Neural cell (in vitro differentiated cells): ENCODE measurements at regions not wholly inside any gene's neighbourhood (a gene's known extent, or its start where the extent isn't known, plus 50 kb on each side); places are given as distances from the start of the nearest gene placed in this dataset.

Source experiments
- H2AFZ ChIP-seq: fragments of 200-600, 300-800 bp; sonication (generic), shearing (Covaris generic); 2 replicates; pipeline ENCODE4 v1.6.0; 2014; ENCODE audit warnings: low read depth, mild to moderate bottlenecking, antibody characterized with exemption, low read length, moderate library complexity
- H3F3A ChIP-seq: fragments of 200-600 bp; shearing (Covaris generic); 2 replicates; pipeline ENCODE4 v1.6.1; 2016; ENCODE audit warnings: mild to moderate bottlenecking, moderate library complexity, mixed read lengths, antibody characterized with exemption, low read length; ENCODE audit not compliant: insufficient read depth, poor library complexity, severe bottlenecking
- H3K27ac ChIP-seq: fragments of 200-600, 300-800 bp; sonication (generic), shearing (Covaris generic); 2 replicates; pipeline ENCODE4 v1.5.1; 2014; ENCODE audit warnings: mild to moderate bottlenecking, low read length, moderate library complexity
- H3K27me3 ChIP-seq: fragments of 300-800, 200-600 bp; sonication (generic), shearing (Covaris generic); 2 replicates; pipeline ENCODE4 v1.6.0; 2014; ENCODE audit warnings: mild to moderate bottlenecking, low read depth, low read length, moderate library complexity; ENCODE audit not compliant: insufficient read depth
- H3K36me3 ChIP-seq: fragments of 300-800, 200-600 bp; sonication (generic), shearing (Covaris generic); 2 replicates; pipeline ENCODE4 v1.5.1; 2014; ENCODE audit warnings: mild to moderate bottlenecking, antibody characterized with exemption, low read length, moderate library complexity; ENCODE audit not compliant: insufficient read depth
- H3K4me2 ChIP-seq: fragments of 300-800, 200-600 bp; sonication (generic), shearing (Covaris generic); 2 replicates; pipeline ENCODE4 v1.6.0; 2014; ENCODE audit warnings: mild to moderate bottlenecking, low read length
- H3K4me3 ChIP-seq: fragments of 300-800, 200-600 bp; sonication (generic), shearing (Covaris generic); 2 replicates; pipeline ENCODE4 v1.5.1; 2014; ENCODE audit warnings: mild to moderate bottlenecking, low read length, moderate library complexity
- H3K79me2 ChIP-seq: fragments of 200-600 bp; shearing (Covaris generic); replicated peaks from 2 replicates; pipeline ENCODE4 v1.6.0; 2014; ENCODE audit warnings: mild to moderate bottlenecking, low read length, moderate library complexity; ENCODE audit not compliant: insufficient read depth
- H3K9ac ChIP-seq: fragments of 300-800, 200-600 bp; sonication (generic), shearing (Covaris generic); 2 replicates; pipeline ENCODE4 v1.6.1; 2016; ENCODE audit warnings: mild to moderate bottlenecking, low read length, mixed read lengths
- H3K9me2 ChIP-seq: fragments of 200-600 bp; shearing (Covaris generic); 2 replicates; pipeline ENCODE4 v1.6.1; 2016; ENCODE audit warnings: mild to moderate bottlenecking, low read length, mixed read lengths; ENCODE audit not compliant: insufficient read depth
- H3K9me3 ChIP-seq: fragments of 200-600, 300-800 bp; sonication (generic), shearing (Covaris generic); 2 replicates; pipeline ENCODE4 v1.6.1; 2016; ENCODE audit warnings: mild to moderate bottlenecking, mixed run types, low read length, moderate library complexity, mixed read lengths
- H4K20me1 ChIP-seq: fragments of 200-600 bp; shearing (Covaris generic); 2 replicates; pipeline ENCODE4 v1.6.1; 2016; ENCODE audit warnings: mild to moderate bottlenecking, mixed run types; ENCODE audit not compliant: insufficient read depth
- EP300 ChIP-seq: fragments of 450-650 bp; conservative IDR thresholded peaks from 2 replicates; pipeline ENCODE4 v1.6.1; 2014; ENCODE audit warnings: antibody characterized with exemption, mild to moderate bottlenecking, moderate library complexity; ENCODE audit not compliant: poor library complexity, severe bottlenecking
- EZH2 ChIP-seq: fragments of 200-600, 300-800 bp; shearing (Covaris generic), sonication (generic); IDR thresholded peaks from 2 replicates; pipeline ENCODE4 v1.6.1; 2014; ENCODE audit warnings: antibody characterized with exemption, low read length, borderline replicate concordance, mild to moderate bottlenecking; ENCODE audit not compliant: insufficient read depth, poor library complexity, severe bottlenecking
- MXI1 ChIP-seq: fragments of 450-650 bp; conservative IDR thresholded peaks from 2 replicates; pipeline ENCODE4 v1.6.1; 2014; ENCODE audit warnings: antibody characterized with exemption, mild to moderate bottlenecking; ENCODE audit not compliant: poor library complexity, severe bottlenecking
- POLR2AphosphoS5 ChIP-seq: IDR thresholded peaks from 2 replicates; pipeline ENCODE4 v1.6.1; 2012
- RAD21 ChIP-seq: fragments of 450-650 bp; conservative IDR thresholded peaks from 2 replicates; pipeline ENCODE4 v1.6.1; 2014; ENCODE audit warnings: antibody characterized with exemption, mild to moderate bottlenecking, moderate library complexity
- SMC3 ChIP-seq: fragments of 450-650 bp; conservative IDR thresholded peaks from 2 replicates; pipeline ENCODE4 v1.6.1; 2014; ENCODE audit warnings: antibody characterized with exemption, mild to moderate bottlenecking, moderate library complexity; ENCODE audit not compliant: poor library complexity
- TAF1 ChIP-seq: IDR thresholded peaks from 2 replicates; pipeline ENCODE4 v1.6.1; 2012; ENCODE audit warnings: low read depth
- TF ChIP-seq, protein P1 (sequence below): fragments of 450-650 bp; IDR thresholded peaks from 2 replicates; pipeline ENCODE4 v1.5.1; 2014; ENCODE audit warnings: antibody characterized with exemption, mild to moderate bottlenecking, moderate library complexity; ENCODE audit not compliant: poor library complexity, severe bottlenecking
- TF ChIP-seq, protein P2 (sequence below): IDR thresholded peaks from 2 replicates; pipeline ENCODE4 v1.6.1; 2012; ENCODE audit warnings: borderline replicate concordance

DNA sequence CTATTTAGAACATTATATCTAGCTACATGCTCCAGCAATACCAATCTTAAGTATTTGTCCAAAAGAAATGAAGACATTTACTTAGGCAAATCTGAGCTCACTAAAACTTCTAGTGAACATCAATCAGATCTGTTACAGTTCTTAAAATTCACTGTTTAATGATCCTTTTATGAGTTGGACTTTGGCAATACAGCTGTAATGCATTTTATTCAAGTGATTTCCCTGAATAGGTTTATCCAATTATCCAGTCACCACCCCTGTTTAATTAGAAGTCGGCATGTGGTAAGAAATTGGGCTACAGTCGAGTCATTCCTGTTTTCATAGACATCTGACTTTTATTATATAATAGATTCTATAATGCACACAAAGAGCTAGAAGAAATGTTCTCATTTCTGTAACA is 1029.0 kb upstream of the TENM4 start:
- H3K4me3 ChIP-seq: no peak overlapping the region
- H3F3A ChIP-seq: no peaks in the 10 kb centered on the region
- no peak overlapping the region for H2AFZ ChIP-seq
- no peak overlapping the region for H3K4me2 ChIP-seq
- TF ChIP-seq POLR2AphosphoS5: no peak
- TF ChIP-seq RAD21: no peak
- no peak for TF ChIP-seq EZH2
- TF ChIP-seq, protein P1, sequence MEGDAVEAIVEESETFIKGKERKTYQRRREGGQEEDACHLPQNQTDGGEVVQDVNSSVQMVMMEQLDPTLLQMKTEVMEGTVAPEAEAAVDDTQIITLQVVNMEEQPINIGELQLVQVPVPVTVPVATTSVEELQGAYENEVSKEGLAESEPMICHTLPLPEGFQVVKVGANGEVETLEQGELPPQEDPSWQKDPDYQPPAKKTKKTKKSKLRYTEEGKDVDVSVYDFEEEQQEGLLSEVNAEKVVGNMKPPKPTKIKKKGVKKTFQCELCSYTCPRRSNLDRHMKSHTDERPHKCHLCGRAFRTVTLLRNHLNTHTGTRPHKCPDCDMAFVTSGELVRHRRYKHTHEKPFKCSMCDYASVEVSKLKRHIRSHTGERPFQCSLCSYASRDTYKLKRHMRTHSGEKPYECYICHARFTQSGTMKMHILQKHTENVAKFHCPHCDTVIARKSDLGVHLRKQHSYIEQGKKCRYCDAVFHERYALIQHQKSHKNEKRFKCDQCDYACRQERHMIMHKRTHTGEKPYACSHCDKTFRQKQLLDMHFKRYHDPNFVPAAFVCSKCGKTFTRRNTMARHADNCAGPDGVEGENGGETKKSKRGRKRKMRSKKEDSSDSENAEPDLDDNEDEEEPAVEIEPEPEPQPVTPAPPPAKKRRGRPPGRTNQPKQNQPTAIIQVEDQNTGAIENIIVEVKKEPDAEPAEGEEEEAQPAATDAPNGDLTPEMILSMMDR: no peak
- TF ChIP-seq MXI1: no peak
- TF ChIP-seq, protein P2, sequence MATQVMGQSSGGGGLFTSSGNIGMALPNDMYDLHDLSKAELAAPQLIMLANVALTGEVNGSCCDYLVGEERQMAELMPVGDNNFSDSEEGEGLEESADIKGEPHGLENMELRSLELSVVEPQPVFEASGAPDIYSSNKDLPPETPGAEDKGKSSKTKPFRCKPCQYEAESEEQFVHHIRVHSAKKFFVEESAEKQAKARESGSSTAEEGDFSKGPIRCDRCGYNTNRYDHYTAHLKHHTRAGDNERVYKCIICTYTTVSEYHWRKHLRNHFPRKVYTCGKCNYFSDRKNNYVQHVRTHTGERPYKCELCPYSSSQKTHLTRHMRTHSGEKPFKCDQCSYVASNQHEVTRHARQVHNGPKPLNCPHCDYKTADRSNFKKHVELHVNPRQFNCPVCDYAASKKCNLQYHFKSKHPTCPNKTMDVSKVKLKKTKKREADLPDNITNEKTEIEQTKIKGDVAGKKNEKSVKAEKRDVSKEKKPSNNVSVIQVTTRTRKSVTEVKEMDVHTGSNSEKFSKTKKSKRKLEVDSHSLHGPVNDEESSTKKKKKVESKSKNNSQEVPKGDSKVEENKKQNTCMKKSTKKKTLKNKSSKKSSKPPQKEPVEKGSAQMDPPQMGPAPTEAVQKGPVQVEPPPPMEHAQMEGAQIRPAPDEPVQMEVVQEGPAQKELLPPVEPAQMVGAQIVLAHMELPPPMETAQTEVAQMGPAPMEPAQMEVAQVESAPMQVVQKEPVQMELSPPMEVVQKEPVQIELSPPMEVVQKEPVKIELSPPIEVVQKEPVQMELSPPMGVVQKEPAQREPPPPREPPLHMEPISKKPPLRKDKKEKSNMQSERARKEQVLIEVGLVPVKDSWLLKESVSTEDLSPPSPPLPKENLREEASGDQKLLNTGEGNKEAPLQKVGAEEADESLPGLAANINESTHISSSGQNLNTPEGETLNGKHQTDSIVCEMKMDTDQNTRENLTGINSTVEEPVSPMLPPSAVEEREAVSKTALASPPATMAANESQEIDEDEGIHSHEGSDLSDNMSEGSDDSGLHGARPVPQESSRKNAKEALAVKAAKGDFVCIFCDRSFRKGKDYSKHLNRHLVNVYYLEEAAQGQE: no peak
- no peaks in the 10 kb centered on the region for H3K9me3 ChIP-seq
- H3K9me2 ChIP-seq: no peaks in the 10 kb centered on the region
- no peak overlapping the region for H3K27ac ChIP-seq
- H3K79me2 ChIP-seq: no peaks in the 10 kb centered on the region
- no peaks in the 10 kb centered on the region for H3K36me3 ChIP-seq
- H3K9ac ChIP-seq: no peak overlapping the region
- H4K20me1 ChIP-seq: no peaks in the 10 kb centered on the region
- no peaks in the 10 kb centered on the region for H3K27me3 ChIP-seq

DNA sequence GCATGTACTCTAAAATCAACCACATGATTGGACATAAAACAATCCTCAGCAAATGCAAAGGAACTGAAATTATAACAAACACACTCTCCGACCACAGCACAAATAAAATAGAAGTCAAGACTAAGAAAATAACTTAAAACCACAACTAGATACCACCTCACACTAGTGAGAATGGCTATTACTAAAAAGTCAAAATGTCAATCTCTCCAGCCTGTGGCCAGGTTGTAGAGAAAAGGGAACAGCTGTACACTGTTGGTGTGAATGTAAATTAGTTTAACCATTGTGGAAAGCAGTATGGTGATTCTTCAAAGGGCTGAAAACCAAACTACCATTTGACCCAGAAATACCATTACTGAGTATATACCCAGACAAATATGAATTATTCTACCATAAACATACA is 1025.7 kb upstream of the TENM4 start:
- Histone ChIP-seq H3K9me2 (no peaks in the 10 kb centered on the region), H3K36me3 (no peaks in the 10 kb centered on the region), H3K4me2 (no peak overlapping the region), H3K4me3 (no peak overlapping the region), H3K79me2 (no peaks in the 10 kb centered on the region), H4K20me1 (no peaks in the 10 kb centered on the region), H3K9ac (no peak overlapping the region), H3K27ac (no peak overlapping the region), H3F3A (no peaks in the 10 kb centered on the region), H3K9me3 (no peaks in the 10 kb centered on the region), H3K27me3 (no peaks in the 10 kb centered on the region), H2AFZ (no peak overlapping the region)
- TF ChIP-seq MXI1: no peak
- TF ChIP-seq, protein P2: no peak
- no peak for TF ChIP-seq POLR2AphosphoS5
- TF ChIP-seq EZH2: no peak
- TF ChIP-seq EP300: no peak
- TF ChIP-seq TAF1: no peak
- TF ChIP-seq SMC3: no peak
- TF ChIP-seq RAD21: no peak
- TF ChIP-seq, protein P1: no peak
